ENCODE measurements at regions not wholly inside any gene's neighbourhood (a gene's known extent, or its start where the extent isn't known, plus 50 kb on each side); places are given as distances from the start of the nearest gene placed in this dataset.
"Not testable (repeated sequence)": the region's sequence is repeated elsewhere in the genome, so short reads cannot be mapped to it uniquely, and the experiment has no call there.

DNA sequence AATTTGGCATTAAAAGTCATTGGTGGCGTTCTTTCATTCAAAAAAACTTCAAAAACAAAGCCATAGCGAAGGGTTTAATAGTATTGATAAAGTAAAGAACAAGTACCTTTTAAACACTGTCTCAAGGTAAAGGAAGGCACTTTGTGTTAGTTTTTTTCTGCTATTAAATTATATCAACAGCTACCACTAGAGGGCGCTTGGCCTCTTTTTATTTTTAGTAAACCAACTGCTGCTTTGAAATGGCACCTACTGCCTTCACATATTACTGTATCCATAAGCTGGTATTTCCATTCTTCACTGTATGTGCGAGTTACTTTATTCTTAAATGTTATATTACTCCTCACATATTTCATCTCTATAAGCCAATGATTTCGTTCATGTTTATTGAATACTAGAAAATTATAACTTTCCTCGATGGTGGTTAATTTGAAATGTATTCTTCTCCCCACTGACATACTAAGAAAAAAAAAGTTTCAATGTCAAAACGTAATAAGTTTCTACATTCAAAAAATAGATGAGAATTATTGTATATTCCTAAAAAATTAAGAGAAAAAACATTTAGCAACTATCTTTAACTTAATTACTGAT, 125.7 kb upstream of the CXADR start:
- DNase-seq, result peak; percentile 16 to 36

DNA sequence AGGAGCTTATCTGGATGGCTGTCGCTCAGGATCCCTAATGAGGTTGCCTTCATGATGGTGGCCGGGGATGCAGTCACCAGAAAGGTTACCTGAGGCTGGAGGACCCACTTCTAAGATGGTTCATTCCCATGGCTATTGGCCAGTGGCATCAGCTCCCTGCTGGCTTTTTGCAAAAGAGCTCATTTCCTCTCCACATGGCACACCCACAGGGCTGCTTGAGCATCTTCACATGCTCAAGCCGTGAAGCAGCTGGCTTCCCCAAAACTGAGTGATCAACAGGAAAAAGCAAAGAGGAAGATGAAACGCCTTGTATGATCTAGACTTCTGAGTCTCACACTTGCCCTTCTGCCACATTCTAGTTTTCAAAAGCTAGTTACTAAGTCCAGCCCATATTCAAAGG, 124.6 kb upstream of the CXADR start:
- no peak for DNase-seq

DNA sequence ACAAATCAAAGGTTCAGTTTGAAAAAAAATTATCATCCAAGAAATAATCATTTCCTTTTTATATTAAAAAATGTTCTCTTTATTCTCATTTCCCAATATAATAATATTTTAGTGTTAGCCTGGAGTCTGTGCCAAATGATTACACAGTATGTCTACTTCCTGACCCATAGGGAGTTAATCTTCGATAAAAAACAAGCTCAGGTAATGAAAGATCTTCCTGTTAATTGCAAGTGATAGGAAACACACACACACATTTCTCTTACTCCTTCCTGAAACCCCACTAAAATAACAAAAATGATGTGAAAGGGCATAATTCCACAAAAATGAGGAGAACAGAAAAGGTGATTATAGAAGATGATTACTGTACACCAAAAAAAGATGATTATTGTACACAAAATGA, 123.5 kb upstream of the CXADR start:
- no peak for DNase-seq

- DNase-seq, result no peak
Observed at GRCh38 chr21:17390569-17390968, 122.3 kb upstream of the CXADR start.

DNA sequence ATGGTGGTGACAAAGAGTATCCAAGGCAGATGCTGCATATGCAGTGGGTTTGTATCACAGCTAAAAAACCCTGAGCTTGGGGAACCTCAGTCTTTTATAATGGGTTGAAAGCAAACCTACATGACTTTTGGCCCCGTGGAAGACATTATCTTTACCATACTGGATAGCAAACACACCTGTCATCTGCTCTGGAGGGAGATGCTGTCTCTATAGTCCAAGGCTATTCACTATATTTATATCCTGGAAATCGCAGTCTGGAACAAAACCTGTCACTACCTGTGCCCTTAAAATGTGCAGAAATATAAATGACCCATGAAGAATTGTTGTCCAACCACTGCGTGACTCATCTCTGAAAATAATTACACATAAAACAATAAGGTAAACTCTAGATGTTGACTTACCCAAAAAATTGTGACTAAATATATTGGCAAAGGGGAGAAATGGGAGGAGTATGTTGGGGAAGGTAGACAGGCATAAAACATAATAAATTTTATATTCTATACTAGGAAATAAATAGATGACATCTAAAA, 121.0 kb upstream of the CXADR start:
- DNase-seq, result no peak

DNA sequence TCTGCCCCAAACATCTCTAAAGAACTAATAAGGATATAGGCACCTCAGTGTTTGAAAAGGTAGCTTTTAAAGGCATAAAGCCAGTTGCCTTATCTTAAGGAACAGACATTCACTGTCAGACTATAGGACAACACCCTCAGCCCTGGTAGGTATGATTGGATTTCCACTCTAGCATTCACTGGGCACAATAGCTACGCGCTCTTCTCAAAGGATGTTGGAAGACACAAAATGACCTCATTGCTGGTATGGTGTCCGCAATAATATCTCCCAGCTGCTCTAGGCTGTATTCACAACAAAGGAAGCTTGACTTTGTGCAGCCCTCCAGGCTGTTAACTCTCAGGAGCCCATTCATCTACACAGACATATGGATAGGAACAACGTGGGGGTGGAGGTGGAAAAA, 119.4 kb upstream of the CXADR start:
- DNase-seq, result no peak

DNA sequence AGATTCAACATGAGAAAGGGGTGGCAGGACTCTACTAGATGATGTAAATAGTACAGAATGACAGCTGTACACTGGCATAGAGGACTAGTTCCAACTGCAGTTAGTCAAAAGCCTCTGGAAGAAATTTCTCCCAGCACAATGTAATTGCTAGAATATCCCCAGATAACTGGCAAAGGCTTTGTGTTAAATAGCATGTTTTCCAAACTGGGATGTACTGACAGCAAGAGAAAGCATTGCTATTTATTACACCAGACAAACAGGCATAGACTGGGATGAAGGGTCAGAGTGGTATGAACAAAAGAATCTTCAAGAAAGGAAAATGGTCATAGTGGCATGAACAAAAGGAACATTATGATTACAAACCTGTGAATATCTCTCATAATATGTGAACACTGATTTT, 115.9 kb upstream of the CXADR start:
- DNase-seq, result no peak

DNA sequence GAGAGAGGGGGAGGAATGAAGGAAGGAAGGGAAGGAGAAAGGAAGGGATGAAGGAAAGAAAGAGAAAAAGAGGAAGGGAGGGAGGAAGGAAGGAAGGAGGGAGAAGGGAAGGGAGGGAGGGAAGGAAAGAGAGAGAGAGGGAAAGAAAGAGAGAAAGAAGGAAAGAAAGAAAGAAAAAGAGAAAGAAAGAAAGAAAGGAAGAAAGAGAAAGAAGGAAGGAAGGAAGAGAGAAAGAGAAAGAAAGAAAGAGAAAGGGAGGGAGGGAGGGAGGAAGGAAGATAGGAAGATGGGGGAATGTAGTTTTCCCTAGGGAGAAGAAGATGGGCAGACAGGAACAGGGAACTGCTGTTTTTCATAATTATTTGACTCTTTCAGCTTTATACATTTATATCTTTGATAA, 115.1 kb upstream of the CXADR start:
- DNase-seq, result no peak

DNA sequence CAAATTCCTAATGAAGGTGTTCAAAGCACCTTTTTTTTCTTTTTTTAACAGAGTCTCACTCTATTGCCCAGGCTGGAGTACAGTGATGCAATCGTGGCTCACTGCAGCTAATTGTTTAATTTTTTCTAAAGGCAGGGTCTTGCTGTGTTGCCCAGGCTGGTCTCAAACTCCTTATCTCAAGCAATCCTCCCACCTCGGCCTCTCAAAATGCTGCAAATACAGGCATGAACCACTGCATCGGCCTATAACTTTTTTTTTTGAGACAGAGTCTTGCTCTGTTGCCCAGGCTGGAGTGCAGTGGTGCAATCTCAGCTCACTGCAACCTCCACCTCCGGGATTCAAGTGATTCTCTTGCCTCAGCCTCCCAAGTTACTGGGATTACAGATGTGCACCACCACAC, 113.9 kb upstream of the CXADR start:
- not testable (repeated sequence) for DNase-seq

DNA sequence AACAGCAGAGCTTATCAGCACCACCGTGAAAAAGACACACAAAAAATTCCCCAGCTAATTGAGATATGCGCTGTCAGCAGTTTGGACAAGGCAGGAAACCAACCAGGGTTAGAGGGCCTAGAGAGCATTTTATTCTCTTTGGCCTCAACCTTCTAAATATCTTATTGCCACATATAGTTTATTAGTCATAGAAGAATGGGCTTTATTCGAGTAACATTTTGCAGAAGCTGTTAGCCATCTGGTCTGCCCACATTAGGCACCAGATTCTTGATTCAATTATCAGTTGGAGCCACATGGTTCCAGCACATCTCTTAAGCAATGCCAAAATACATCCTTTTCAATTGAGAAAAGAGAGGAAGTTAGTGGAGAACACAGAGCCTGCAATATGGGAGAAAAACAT, 109.9 kb upstream of the CXADR start:
- no peak for DNase-seq

DNA sequence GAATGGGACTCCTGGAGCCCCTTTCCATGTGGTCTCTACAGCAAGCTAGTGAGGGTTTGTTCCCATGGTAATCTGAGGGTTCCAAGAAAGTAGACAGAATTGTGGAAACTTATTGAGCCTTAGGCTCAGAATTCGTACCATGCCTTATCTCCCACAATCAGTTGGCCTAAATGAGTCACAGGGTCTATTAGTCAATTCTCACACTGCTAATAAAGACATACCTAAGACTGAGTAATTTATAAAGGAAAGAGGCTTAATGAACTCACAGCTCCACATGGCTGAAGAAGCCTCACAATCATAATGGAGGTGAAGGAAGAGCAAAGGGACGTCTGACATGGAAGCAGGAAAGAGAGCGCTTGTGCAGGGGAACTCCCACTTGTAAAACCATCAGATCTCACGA, 106.6 kb upstream of the CXADR start:
- no peak for DNase-seq

DNA sequence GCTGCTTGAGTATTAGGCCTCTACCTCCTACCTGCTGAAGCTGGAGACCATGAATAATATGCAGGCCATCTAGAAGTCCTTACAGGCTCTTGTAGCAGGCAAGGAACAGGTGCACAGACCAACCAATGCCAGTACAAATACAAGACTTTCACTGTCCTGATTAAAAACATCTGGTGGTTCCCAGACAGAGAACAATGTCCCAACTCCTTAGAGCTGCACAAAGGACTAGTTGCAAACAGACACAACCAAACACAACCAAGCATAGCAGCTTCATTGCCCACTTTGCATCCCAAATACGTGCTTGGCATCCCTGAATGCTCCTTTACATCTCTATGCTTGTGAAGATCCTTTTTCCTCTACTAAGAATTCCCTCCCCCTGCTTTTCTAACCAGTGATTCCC, 98.1 kb upstream of the CXADR start:
- DNase-seq, result no peak

DNA sequence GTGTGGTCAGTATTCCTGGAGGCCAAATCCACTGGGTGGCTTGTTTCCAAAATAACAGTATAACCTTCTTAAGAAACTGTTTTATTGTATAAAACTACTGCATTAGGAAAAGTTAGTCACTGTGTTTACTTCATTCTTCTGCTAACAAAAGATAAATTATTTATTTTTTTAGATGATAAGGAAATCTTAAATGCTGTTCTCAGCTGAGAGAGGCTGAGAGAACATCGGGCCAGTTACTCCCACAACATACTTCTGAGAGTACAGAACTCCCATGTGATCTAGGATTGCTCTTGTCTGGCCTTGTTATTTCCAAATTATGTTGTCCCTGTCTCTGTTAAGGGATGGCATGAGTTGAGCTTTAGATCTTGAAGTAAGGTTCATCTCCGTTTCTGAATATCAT, 96.7 kb upstream of the CXADR start:
- no peak for DNase-seq

GRCh38 chr21:17422931-17423330, 89.9 kb upstream of the CXADR start:
- DNase-seq, result no peak

DNA sequence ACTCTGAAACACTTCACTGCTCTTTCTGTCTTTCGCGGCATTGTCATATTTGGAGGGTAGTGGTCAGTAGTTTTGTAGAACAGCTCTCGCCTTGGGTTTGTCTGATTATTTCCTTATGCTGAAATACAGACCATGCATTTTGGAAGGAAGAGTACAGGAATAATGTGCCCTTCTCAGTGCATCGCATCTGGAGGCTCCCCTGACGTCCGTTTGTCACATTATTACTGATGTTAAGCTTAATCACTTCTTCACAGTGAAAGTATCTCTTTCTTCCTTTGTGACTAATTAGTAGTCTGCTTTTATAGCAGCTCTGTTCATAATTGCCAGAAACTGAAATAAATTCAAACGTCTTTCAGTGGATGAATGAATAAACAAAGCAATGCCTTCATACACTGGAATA, 85.7 kb upstream of the CXADR start:
- DNase-seq, result no peak

DNA sequence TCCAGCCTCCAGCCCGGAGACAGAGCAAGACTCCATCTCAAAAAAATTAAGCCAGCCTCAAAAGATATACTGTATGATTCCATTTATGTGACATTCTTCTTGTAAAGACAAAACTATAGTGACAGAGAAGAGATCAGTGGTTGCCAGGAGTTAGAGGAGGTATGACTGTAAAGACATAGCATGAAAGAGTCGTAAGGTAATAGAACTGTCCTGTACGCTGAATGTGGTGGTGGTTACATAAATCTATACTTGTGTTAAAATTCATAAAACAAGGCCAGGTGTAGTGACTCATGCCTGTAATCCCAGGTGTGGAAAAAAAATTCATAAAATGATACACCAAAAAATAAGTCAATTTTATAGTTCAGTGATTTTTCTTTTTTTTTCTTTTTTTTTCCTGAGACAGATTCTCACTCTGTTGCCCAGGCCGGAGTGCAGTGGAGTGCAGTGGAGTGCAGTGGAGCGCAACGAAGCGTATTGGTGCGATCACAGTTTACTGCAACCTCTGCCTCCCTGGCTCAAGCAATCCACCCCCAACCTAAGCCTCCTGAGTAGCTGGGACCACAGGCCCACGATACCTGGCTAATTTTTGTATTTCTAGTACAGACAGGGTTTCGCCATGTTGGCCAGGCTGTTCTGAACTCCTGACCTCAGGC, 84.9 kb upstream of the CXADR start:
- DNase-seq, result no peak

GRCh38 chr21:17428484-17428869, 84.4 kb upstream of the CXADR start:
- DNase-seq, result no peak

GRCh38 chr21:17428980-17429379, 83.9 kb upstream of the CXADR start:
- no peak for DNase-seq

DNA sequence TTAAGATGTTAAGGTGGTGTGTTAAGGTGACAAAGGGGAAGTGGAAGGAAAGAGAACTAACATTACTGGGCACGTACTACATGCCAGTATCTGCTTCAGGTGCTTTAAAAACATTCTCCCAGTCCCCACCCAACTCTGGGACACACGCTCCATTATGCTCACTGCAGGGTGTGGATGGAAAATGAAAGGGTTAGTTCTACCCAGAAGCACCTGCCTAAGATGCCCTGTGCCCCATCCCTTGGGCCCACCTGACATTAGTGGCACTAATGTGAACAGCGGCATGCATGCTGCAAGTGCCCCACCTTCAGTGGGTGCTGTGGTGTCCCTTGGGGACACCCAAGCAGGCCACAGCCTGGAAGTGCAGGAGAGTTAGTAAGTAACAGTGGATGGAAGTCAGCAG, 82.9 kb upstream of the CXADR start:
- no peak for DNase-seq

DNA sequence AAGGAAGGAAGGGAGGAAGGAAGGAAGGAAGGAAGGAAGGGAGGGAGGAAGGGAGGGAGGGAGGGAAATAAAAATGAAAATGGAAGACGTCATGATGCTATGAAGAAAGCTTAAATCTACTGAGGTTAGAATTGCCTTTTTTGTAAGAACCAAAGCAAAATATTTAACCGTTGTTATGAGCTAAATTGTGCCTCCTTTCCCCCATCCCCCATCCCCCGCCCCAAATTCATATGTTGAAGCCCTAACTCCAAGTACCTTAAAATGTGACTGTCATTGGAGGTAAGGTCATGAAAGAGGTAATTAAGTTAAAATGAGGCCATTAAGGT, 80.1 kb upstream of the CXADR start:
- DNase-seq, result no peak

GRCh38 chr21:17433730-17434129, 79.1 kb upstream of the CXADR start:
- DNase-seq, result no peak

GRCh38 chr21:17435565-17436543, 77.0 kb upstream of the CXADR start:
- no peak for DNase-seq

GRCh38 chr21:17436626-17437111, 76.2 kb upstream of the CXADR start:
- DNase-seq, result no peak

DNA sequence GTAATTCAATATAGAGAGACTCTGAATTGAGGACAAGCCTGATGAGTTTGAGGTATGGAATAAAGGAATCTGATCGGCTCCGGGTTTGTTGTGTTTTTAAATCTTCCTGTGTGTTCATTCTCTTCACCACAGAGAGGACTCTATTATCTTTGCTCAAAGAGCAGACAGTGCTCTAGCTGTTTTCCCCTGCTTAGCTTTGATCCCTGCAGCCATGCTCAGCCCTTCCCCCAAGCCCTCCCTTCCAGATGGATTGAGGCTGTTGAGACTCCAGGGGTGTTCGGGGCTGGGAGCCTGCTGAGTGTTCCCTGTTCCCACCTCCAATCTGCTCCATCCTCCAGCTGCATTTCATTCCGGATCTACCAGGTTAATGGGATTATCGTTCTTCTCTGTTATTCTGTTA, 74.2 kb upstream of the CXADR start:
- DNase-seq, result no peak
